ENCODE measurements at regions not wholly inside any gene's neighbourhood (a gene's known extent, or its start where the extent isn't known, plus 50 kb on each side); places are given as distances from the start of the nearest gene placed in this dataset.
"Not testable (repeated sequence)": the region's sequence is repeated elsewhere in the genome, so short reads cannot be mapped to it uniquely, and the experiment has no call there.

GRCh38 chr7:115210552-115210951 is 288.7 kb downstream of the MDFIC start:
- no peak overlapping the region for H3K9ac ChIP-seq (ENCODE audit: low read depth, low read length)
- H3K9me3 ChIP-seq (ENCODE audit: control insufficient read depth, insufficient read depth, low read length): no peaks in the 10 kb centered on the region
- no peak overlapping the region for H3K4me3 ChIP-seq (ENCODE audit: low read depth, low read length)
- H3K36me3 ChIP-seq (ENCODE audit: control insufficient read depth, insufficient read depth, low read length): no peaks in the 10 kb centered on the region
- H3K4me1 ChIP-seq (ENCODE audit: control insufficient read depth, insufficient read depth, low read length): no peaks in the 10 kb centered on the region
- H3K27me3 ChIP-seq (ENCODE audit: control insufficient read depth, insufficient read depth, low read length): no peaks in the 10 kb centered on the region

- H3K9ac ChIP-seq (ENCODE audit: low read depth, low read length): no peak overlapping the region
- H3K9me3 ChIP-seq (ENCODE audit: control insufficient read depth, insufficient read depth, low read length): no peaks in the 10 kb centered on the region
- no peaks in the 10 kb centered on the region for H3K4me1 ChIP-seq (ENCODE audit: control insufficient read depth, insufficient read depth, low read length)
- no peak overlapping the region for H3K4me3 ChIP-seq (ENCODE audit: low read depth, low read length)
- no peaks in the 10 kb centered on the region for H3K36me3 ChIP-seq (ENCODE audit: control insufficient read depth, insufficient read depth, low read length)
- no peaks in the 10 kb centered on the region for H3K27me3 ChIP-seq (ENCODE audit: control insufficient read depth, insufficient read depth, low read length)
Observed at GRCh38 chr7:115208710-115209560, 287.0 kb downstream of the MDFIC start.

- not testable (repeated sequence) for H3K27me3 ChIP-seq (ENCODE audit: control insufficient read depth, insufficient read depth, low read length); H3K4me1 ChIP-seq (ENCODE audit: control insufficient read depth, insufficient read depth, low read length); H3K9me3 ChIP-seq (ENCODE audit: control insufficient read depth, insufficient read depth, low read length); H3K36me3 ChIP-seq (ENCODE audit: control insufficient read depth, insufficient read depth, low read length); H3K9ac ChIP-seq (ENCODE audit: low read depth, low read length); H3K4me3 ChIP-seq (ENCODE audit: low read depth, low read length)
Observed at GRCh38 chr7:115206374-115206773, 284.5 kb downstream of the MDFIC start.

- Histone ChIP-seq H3K4me1 (ENCODE audit: control insufficient read depth, insufficient read depth, low read length) (no peaks in the 10 kb centered on the region), H3K9me3 (ENCODE audit: control insufficient read depth, insufficient read depth, low read length) (no peaks in the 10 kb centered on the region), H3K36me3 (ENCODE audit: control insufficient read depth, insufficient read depth, low read length) (no peaks in the 10 kb centered on the region), H3K4me3 (ENCODE audit: low read depth, low read length) (no peak overlapping the region), H3K27me3 (ENCODE audit: control insufficient read depth, insufficient read depth, low read length) (no peaks in the 10 kb centered on the region), H3K9ac (ENCODE audit: low read depth, low read length) (no peak overlapping the region)
Observed at GRCh38 chr7:115198143-115198542, 276.2 kb downstream of the MDFIC start.

GRCh38 chr7:115195208-115195607 is 273.3 kb downstream of the MDFIC start:
- Histone ChIP-seq H3K4me1 (ENCODE audit: control insufficient read depth, insufficient read depth, low read length) (no peaks in the 10 kb centered on the region), H3K9ac (ENCODE audit: low read depth, low read length) (no peak overlapping the region), H3K36me3 (ENCODE audit: control insufficient read depth, insufficient read depth, low read length) (no peaks in the 10 kb centered on the region), H3K27me3 (ENCODE audit: control insufficient read depth, insufficient read depth, low read length) (no peaks in the 10 kb centered on the region), H3K9me3 (ENCODE audit: control insufficient read depth, insufficient read depth, low read length) (no peaks in the 10 kb centered on the region), H3K4me3 (ENCODE audit: low read depth, low read length) (no peak overlapping the region)

- no peaks in the 10 kb centered on the region for H3K9me3 ChIP-seq (ENCODE audit: control insufficient read depth, insufficient read depth, low read length)
- H3K36me3 ChIP-seq (ENCODE audit: control insufficient read depth, insufficient read depth, low read length): no peaks in the 10 kb centered on the region
- no peak overlapping the region for H3K4me3 ChIP-seq (ENCODE audit: low read depth, low read length)
- H3K4me1 ChIP-seq (ENCODE audit: control insufficient read depth, insufficient read depth, low read length): no peaks in the 10 kb centered on the region
- no peaks in the 10 kb centered on the region for H3K27me3 ChIP-seq (ENCODE audit: control insufficient read depth, insufficient read depth, low read length)
- no peak overlapping the region for H3K9ac ChIP-seq (ENCODE audit: low read depth, low read length)
Observed at GRCh38 chr7:115191526-115191925, 269.6 kb downstream of the MDFIC start.

- Histone ChIP-seq H3K9ac (ENCODE audit: low read depth, low read length) (no peak overlapping the region), H3K27me3 (ENCODE audit: control insufficient read depth, insufficient read depth, low read length) (no peaks in the 10 kb centered on the region), H3K9me3 (ENCODE audit: control insufficient read depth, insufficient read depth, low read length) (no peaks in the 10 kb centered on the region), H3K36me3 (ENCODE audit: control insufficient read depth, insufficient read depth, low read length) (no peaks in the 10 kb centered on the region), H3K4me1 (ENCODE audit: control insufficient read depth, insufficient read depth, low read length) (no peaks in the 10 kb centered on the region), H3K4me3 (ENCODE audit: low read depth, low read length) (no peak overlapping the region)
Observed at GRCh38 chr7:115183431-115184057, 261.6 kb downstream of the MDFIC start.

- H3K4me1 ChIP-seq (ENCODE audit: control insufficient read depth, insufficient read depth, low read length): no peaks in the 10 kb centered on the region
- H3K4me3 ChIP-seq (ENCODE audit: low read depth, low read length): no peak overlapping the region
- no peaks in the 10 kb centered on the region for H3K36me3 ChIP-seq (ENCODE audit: control insufficient read depth, insufficient read depth, low read length)
- H3K9me3 ChIP-seq (ENCODE audit: control insufficient read depth, insufficient read depth, low read length): no peaks in the 10 kb centered on the region
- no peak overlapping the region for H3K9ac ChIP-seq (ENCODE audit: low read depth, low read length)
- H3K27me3 ChIP-seq (ENCODE audit: control insufficient read depth, insufficient read depth, low read length): no peaks in the 10 kb centered on the region
Observed at GRCh38 chr7:115178835-115179234, 256.9 kb downstream of the MDFIC start.

- Histone ChIP-seq H3K4me3 (ENCODE audit: low read depth, low read length) (no peak overlapping the region), H3K9me3 (ENCODE audit: control insufficient read depth, insufficient read depth, low read length) (no peaks in the 10 kb centered on the region), H3K4me1 (ENCODE audit: control insufficient read depth, insufficient read depth, low read length) (no peaks in the 10 kb centered on the region), H3K9ac (ENCODE audit: low read depth, low read length) (no peak overlapping the region), H3K27me3 (ENCODE audit: control insufficient read depth, insufficient read depth, low read length) (no peaks in the 10 kb centered on the region), H3K36me3 (ENCODE audit: control insufficient read depth, insufficient read depth, low read length) (no peaks in the 10 kb centered on the region)
Observed at GRCh38 chr7:115177823-115178222, 255.9 kb downstream of the MDFIC start.

- Histone ChIP-seq H3K4me3 (ENCODE audit: low read depth, low read length) (no peak overlapping the region), H3K36me3 (ENCODE audit: control insufficient read depth, insufficient read depth, low read length) (no peaks in the 10 kb centered on the region), H3K9me3 (ENCODE audit: control insufficient read depth, insufficient read depth, low read length) (no peaks in the 10 kb centered on the region), H3K27me3 (ENCODE audit: control insufficient read depth, insufficient read depth, low read length) (no peaks in the 10 kb centered on the region), H3K9ac (ENCODE audit: low read depth, low read length) (no peak overlapping the region), H3K4me1 (ENCODE audit: control insufficient read depth, insufficient read depth, low read length) (no peaks in the 10 kb centered on the region)
Observed at GRCh38 chr7:115177103-115177502, 255.2 kb downstream of the MDFIC start.

- H3K4me3 ChIP-seq (ENCODE audit: low read depth, low read length); H3K36me3 ChIP-seq (ENCODE audit: control insufficient read depth, insufficient read depth, low read length); H3K9ac ChIP-seq (ENCODE audit: low read depth, low read length); H3K27me3 ChIP-seq (ENCODE audit: control insufficient read depth, insufficient read depth, low read length); H3K9me3 ChIP-seq (ENCODE audit: control insufficient read depth, insufficient read depth, low read length); H3K4me1 ChIP-seq (ENCODE audit: control insufficient read depth, insufficient read depth, low read length): not testable (repeated sequence)
Observed at GRCh38 chr7:115172397-115172796, 250.5 kb downstream of the MDFIC start.

- H3K4me3 ChIP-seq (ENCODE audit: low read depth, low read length): no peak overlapping the region
- H3K9ac ChIP-seq (ENCODE audit: low read depth, low read length): no peak overlapping the region
- no peaks in the 10 kb centered on the region for H3K4me1 ChIP-seq (ENCODE audit: control insufficient read depth, insufficient read depth, low read length)
- H3K9me3 ChIP-seq (ENCODE audit: control insufficient read depth, insufficient read depth, low read length): no peaks in the 10 kb centered on the region
- no peaks in the 10 kb centered on the region for H3K27me3 ChIP-seq (ENCODE audit: control insufficient read depth, insufficient read depth, low read length)
- no peaks in the 10 kb centered on the region for H3K36me3 ChIP-seq (ENCODE audit: control insufficient read depth, insufficient read depth, low read length)
Observed at GRCh38 chr7:115153769-115154477, 232.0 kb downstream of the MDFIC start.

Measured in iPS-15b (cell line).